Brain microvascular endothelial cell (primary cell): ENCODE measurements at regions not wholly inside any gene's neighbourhood (a gene's known extent, or its start where the extent isn't known, plus 50 kb on each side); places are given as distances from the start of the nearest gene placed in this dataset.

Experiments
- DNase-seq: peaks from one replicate; pipeline ENCODE4 v3.0.0-alpha.2; 2020
- H3K27ac ChIP-seq: fragments of 250-450 bp; sonication (Bioruptor Pico); 2 replicates; pipeline ENCODE4 v1.5.1; 2020; ENCODE audit warnings: mild to moderate bottlenecking, moderate library complexity
- H3K27me3 ChIP-seq: fragments of 250-450 bp; sonication (Bioruptor Pico); replicated peaks from 2 replicates; pipeline ENCODE4 v1.5.1; 2020; ENCODE audit warnings: mild to moderate bottlenecking
- H3K36me3 ChIP-seq: fragments of 250-450 bp; sonication (Bioruptor Pico); replicated peaks from 2 replicates; pipeline ENCODE4 v1.5.1; 2020; ENCODE audit warnings: mild to moderate bottlenecking
- H3K4me3 ChIP-seq: 2 replicates; pipeline ENCODE4 v1.5.1; 2011; ENCODE audit warnings: low read depth, mild to moderate bottlenecking, control low read depth, low read length, moderate library complexity
- CTCF ChIP-seq: IDR thresholded peaks from 2 replicates; pipeline ENCODE4 v1.5.1; 2011; ENCODE audit warnings: low read depth, mild to moderate bottlenecking, moderate library complexity, low read length, control low read depth, inconsistent platforms; ENCODE audit errors: missing control alignments
- in situ Hi-C: cut with HindIII; loops from 2 replicates; pipeline ENCODE4 v1.10.0; 2017; ENCODE audit warnings: low sequenced_read_pairs, low pct_ligation_motif_present

DNA sequence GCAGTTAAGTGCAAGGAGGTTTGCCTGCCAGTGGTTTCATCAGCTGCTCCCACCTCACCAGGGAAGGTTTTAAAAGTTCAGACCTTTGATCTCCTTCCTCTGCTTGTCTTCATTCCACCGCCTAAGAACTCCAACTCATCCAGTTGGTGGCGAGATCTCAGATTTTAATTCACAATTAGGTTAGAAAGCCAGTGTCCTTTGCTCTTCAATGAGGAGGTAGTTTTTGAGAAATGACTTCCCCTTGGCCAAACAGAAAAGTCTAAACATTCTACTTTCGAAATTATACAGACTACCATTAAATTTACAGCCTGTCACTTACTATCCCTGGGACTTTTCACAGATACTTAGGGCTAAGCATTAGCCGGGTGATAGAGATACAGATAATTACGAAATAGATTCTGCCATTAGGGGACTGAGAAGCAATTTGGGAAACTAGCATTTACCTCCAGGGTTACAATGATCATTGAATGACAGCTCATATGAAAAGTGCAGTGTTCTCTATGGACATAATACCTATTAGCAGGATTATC, 513.4 kb upstream of the GHITM start:
- Histone ChIP-seq H3K27me3 (no peaks in the 10 kb centered on the region), H3K4me3 (no peak overlapping the region), H3K36me3 (no peaks in the 10 kb centered on the region), H3K27ac (no peak overlapping the region)
- DNase-seq = no peak
- TF ChIP-seq CTCF = no peak
- in situ Hi-C loops = no loop called here

DNA sequence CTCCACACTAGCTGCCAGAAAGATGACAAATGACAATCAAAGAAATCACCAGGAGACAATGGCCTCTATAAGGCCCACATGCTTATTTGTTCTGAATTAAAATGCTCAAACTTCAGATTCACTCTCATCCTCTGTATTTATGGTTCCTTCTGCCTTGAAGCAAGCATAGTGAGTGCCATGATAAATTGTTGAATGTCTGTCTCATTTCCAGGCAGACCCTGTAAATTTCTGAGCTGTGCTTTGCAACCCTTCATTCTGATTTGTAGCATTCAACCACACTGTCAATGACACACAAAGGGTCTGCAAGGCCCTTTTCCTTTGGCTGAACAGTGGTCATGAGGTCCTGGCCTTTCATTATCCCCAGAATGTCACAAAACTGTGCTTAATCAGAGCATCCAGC, 506.6 kb upstream of the GHITM start:
- no peak for TF ChIP-seq CTCF
- H3K27ac ChIP-seq = no peak overlapping the region
- no peaks in the 10 kb centered on the region for H3K36me3 ChIP-seq
- H3K4me3 ChIP-seq = no peak overlapping the region
- H3K27me3 ChIP-seq = no peaks in the 10 kb centered on the region
- in situ Hi-C loops = no loop called here
- DNase-seq = no peak

DNA sequence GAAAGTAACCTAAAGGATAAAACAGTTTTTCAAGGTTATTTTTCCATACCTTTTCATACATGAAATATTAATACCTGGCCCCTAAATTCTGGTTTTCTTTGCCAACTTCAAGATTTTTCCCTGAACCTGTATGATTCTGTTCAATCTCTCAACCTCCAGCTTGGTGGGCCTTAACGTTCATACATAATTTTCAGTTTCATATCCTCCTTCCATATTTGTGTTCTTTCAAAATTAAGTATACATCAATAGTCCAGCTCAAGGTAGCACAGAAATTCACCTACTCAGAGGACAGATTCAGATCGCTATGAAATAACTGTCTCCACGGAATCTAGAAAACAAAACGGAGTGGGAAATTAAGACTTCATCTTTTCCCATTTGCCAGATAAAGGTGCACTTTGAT, 505.8 kb upstream of the GHITM start:
- Histone ChIP-seq H3K36me3 (no peaks in the 10 kb centered on the region), H3K4me3 (no peak overlapping the region), H3K27ac (no peak overlapping the region), H3K27me3 (no peaks in the 10 kb centered on the region)
- no peak for TF ChIP-seq CTCF
- DNase-seq = no peak
- in situ Hi-C loops = no loop called here

GRCh38 chr10:83636826-83637225, 502.5 kb upstream of the GHITM start:
- H3K27me3 ChIP-seq = no peaks in the 10 kb centered on the region
- DNase-seq = no peak
- TF ChIP-seq CTCF = no peak
- H3K27ac ChIP-seq = no peak overlapping the region
- H3K4me3 ChIP-seq = no peak overlapping the region
- no peaks in the 10 kb centered on the region for H3K36me3 ChIP-seq
- in situ Hi-C loops = no loop called here

- in situ Hi-C loops = no loop called here
- Histone ChIP-seq H3K27me3 (no peaks in the 10 kb centered on the region), H3K27ac (no peak overlapping the region), H3K4me3 (no peak overlapping the region), H3K36me3 (no peaks in the 10 kb centered on the region)
- DNase-seq = no peak
- TF ChIP-seq CTCF = no peak
Observed at GRCh38 chr10:83647526-83647925, 491.8 kb upstream of the GHITM start.

- Histone ChIP-seq H3K4me3 (no peak overlapping the region), H3K27ac (no peak overlapping the region), H3K27me3 (no peaks in the 10 kb centered on the region), H3K36me3 (no peaks in the 10 kb centered on the region)
- no peak for TF ChIP-seq CTCF
- no peak for DNase-seq
- in situ Hi-C loops = no loop called here
Observed at GRCh38 chr10:83648201-83648600, 491.1 kb upstream of the GHITM start.
